ENCODE measurements at regions not wholly inside any gene's neighbourhood (a gene's known extent, or its start where the extent isn't known, plus 50 kb on each side); places are given as distances from the start of the nearest gene placed in this dataset.

- no peak overlapping the region for H3K4me3 ChIP-seq
- H3K36me3 ChIP-seq = no peaks in the 10 kb centered on the region
- no peaks in the 10 kb centered on the region for H3K9me3 ChIP-seq
- H3K27ac ChIP-seq = no peak overlapping the region
- intact Hi-C loops (cut with DNase I; ENCODE audit: low total_unique reads) = no loop called here
- H3K4me1 ChIP-seq = no peaks in the 10 kb centered on the region
- H3K27me3 ChIP-seq = no peaks in the 10 kb centered on the region
- no peak for DNase-seq
- TF ChIP-seq CTCF (IDR thresholded peaks at IDR 0.05) (no peak), POLR2A (IDR thresholded peaks at IDR 0.05) (no peak)
Measured at GRCh38 chr17:70604854-70605253, 435.5 kb downstream of the KCNJ2 start.

- TF ChIP-seq POLR2A (IDR thresholded peaks at IDR 0.05) (no peak), CTCF (IDR thresholded peaks at IDR 0.05) (no peak)
- H3K9me3 ChIP-seq = no peaks in the 10 kb centered on the region
- no peak for DNase-seq
- no peaks in the 10 kb centered on the region for H3K36me3 ChIP-seq
- intact Hi-C loops (cut with DNase I; ENCODE audit: low total_unique reads) = no loop called here
- no peak overlapping the region for H3K27ac ChIP-seq
- no peaks in the 10 kb centered on the region for H3K27me3 ChIP-seq
- H3K4me1 ChIP-seq = no peaks in the 10 kb centered on the region
- H3K4me3 ChIP-seq = no peak overlapping the region
Measured at GRCh38 chr17:70606086-70606485, 436.8 kb downstream of the KCNJ2 start.

- no peak for DNase-seq
- Histone ChIP-seq H3K27me3 (no peaks in the 10 kb centered on the region), H3K27ac (no peak overlapping the region), H3K4me3 (no peak overlapping the region), H3K36me3 (no peaks in the 10 kb centered on the region), H3K4me1 (no peaks in the 10 kb centered on the region), H3K9me3 (no peaks in the 10 kb centered on the region)
- intact Hi-C loops (cut with DNase I; ENCODE audit: low total_unique reads) = no loop called here
- TF ChIP-seq CTCF (IDR thresholded peaks at IDR 0.05) (no peak), POLR2A (IDR thresholded peaks at IDR 0.05) (no peak)
Measured at GRCh38 chr17:70608193-70608592, 438.9 kb downstream of the KCNJ2 start.

- H3K27me3 ChIP-seq = no peaks in the 10 kb centered on the region
- no peaks in the 10 kb centered on the region for H3K36me3 ChIP-seq
- no peak for DNase-seq
- no peaks in the 10 kb centered on the region for H3K9me3 ChIP-seq
- no peak overlapping the region for H3K27ac ChIP-seq
- TF ChIP-seq POLR2A (IDR thresholded peaks at IDR 0.05) (no peak), CTCF (IDR thresholded peaks at IDR 0.05) (no peak)
- no peaks in the 10 kb centered on the region for H3K4me1 ChIP-seq
- H3K4me3 ChIP-seq = no peak overlapping the region
- intact Hi-C loops (cut with DNase I; ENCODE audit: low total_unique reads) = no loop called here
Measured at GRCh38 chr17:70608957-70609356, 439.6 kb downstream of the KCNJ2 start.

- Histone ChIP-seq H3K4me1 (no peaks in the 10 kb centered on the region), H3K9me3 (no peaks in the 10 kb centered on the region)
- intact Hi-C loops (cut with DNase I; ENCODE audit: low total_unique reads) = no loop called here
Measured at GRCh38 chr17:70609566-70609965, 440.2 kb downstream of the KCNJ2 start.

More at GRCh38 chr17:70609566-70609965, 440.2 kb downstream of the KCNJ2 start:
- Histone ChIP-seq H3K27ac (no peak overlapping the region), H3K27me3 (no peaks in the 10 kb centered on the region), H3K4me3 (no peak overlapping the region), H3K36me3 (no peaks in the 10 kb centered on the region)
- no peak for DNase-seq
- no peak for TF ChIP-seq POLR2A (IDR thresholded peaks at IDR 0.05)
- no peak for TF ChIP-seq CTCF (IDR thresholded peaks at IDR 0.05)

Data from uterus (tissue), 3 donors.